ENCODE measurements at regions not wholly inside any gene's neighbourhood (a gene's known extent, or its start where the extent isn't known, plus 50 kb on each side); places are given as distances from the start of the nearest gene placed in this dataset.

DNA sequence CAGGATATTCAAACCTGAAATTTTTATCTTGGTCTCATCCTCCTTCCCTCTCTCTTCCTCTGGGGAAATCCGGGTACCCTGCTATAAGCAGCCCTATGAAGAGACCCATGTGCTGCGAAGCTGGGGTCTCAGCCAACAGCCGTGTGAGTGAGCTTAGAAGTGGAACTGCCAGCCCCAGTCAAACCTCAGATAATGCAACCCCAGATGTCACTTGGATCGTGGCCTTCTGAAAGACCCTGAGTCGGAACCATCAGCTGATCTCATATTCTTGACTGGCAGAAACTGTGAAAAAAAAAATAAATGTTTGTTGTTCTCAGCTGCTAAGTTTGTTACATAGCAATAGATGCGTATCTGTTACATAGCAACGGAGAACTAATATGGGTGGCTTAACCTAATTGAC lies 198.1 kb upstream of the NPY2R start:
- RAD21 ChIA-PET (ENCODE audit: low non-redundant PET in 1 of 2, low total read pairs in 2 of 2, uncharacterized antibody in 2 of 2, unreplicated experiment in 2 of 2), result no interaction called here

More for the DNA sequence above, 198.1 kb upstream of the NPY2R start:
- intact Hi-C loops (cut with micrococcal nuclease), result no loop called here
- BruUV-seq (replicated peaks), result no TSS peak
- DNase-seq (ENCODE audit: low read depth, low spot score), result no peak
- Histone ChIP-seq H3K9me2 (ENCODE audit: insufficient read depth) (no peaks in the 10 kb centered on the region), H3K4me1 (ENCODE audit: control insufficient read depth in 1 of 2, insufficient read depth in 2 of 2, low read length in 2 of 2) (peaks cover 0 to 5% of the 10 kb centered on the region in 2 experiments; a peak in 2 of 4 replicates), H3K9me3 (ENCODE audit: control insufficient read depth in 1 of 2, insufficient read depth in 1 of 2, low read depth in 1 of 2, low read length in 2 of 2) (no peaks in the 10 kb centered on the region), H3K4me2 (ENCODE audit: low read length) (no peak overlapping the region), H2AFZ (ENCODE audit: low read depth, low read length, poor library complexity, severe bottlenecking) (no peak overlapping the region), H3K27ac (ENCODE audit: low read depth, low read length) (no peak overlapping the region), H3K79me2 (ENCODE audit: insufficient read depth, low read length) (no peaks in the 10 kb centered on the region), H3K36me3 (ENCODE audit: control insufficient read depth in 1 of 2, insufficient read depth in 2 of 2, low read length in 2 of 2) (no peaks in the 10 kb centered on the region), H3K9ac (ENCODE audit: low read length) (no peak overlapping the region), H3K27me3 (ENCODE audit: insufficient read depth, low read length) (no peaks in the 10 kb centered on the region), H4K20me1 (ENCODE audit: insufficient read depth) (no peaks in the 10 kb centered on the region), H3K4me3 (replicated peaks in 1 of 2; ENCODE audit: low read depth in 1 of 2, low read length in 2 of 2) (no peak overlapping the region)
- ChIA-PET POLR2A (no interaction called here), CTCF (no interaction called here)
- TF ChIP-seq CEBPB (IDR thresholded peaks at IDR 0.05; ENCODE audit: low read depth), result no peak
- TF ChIP-seq, protein P1, sequence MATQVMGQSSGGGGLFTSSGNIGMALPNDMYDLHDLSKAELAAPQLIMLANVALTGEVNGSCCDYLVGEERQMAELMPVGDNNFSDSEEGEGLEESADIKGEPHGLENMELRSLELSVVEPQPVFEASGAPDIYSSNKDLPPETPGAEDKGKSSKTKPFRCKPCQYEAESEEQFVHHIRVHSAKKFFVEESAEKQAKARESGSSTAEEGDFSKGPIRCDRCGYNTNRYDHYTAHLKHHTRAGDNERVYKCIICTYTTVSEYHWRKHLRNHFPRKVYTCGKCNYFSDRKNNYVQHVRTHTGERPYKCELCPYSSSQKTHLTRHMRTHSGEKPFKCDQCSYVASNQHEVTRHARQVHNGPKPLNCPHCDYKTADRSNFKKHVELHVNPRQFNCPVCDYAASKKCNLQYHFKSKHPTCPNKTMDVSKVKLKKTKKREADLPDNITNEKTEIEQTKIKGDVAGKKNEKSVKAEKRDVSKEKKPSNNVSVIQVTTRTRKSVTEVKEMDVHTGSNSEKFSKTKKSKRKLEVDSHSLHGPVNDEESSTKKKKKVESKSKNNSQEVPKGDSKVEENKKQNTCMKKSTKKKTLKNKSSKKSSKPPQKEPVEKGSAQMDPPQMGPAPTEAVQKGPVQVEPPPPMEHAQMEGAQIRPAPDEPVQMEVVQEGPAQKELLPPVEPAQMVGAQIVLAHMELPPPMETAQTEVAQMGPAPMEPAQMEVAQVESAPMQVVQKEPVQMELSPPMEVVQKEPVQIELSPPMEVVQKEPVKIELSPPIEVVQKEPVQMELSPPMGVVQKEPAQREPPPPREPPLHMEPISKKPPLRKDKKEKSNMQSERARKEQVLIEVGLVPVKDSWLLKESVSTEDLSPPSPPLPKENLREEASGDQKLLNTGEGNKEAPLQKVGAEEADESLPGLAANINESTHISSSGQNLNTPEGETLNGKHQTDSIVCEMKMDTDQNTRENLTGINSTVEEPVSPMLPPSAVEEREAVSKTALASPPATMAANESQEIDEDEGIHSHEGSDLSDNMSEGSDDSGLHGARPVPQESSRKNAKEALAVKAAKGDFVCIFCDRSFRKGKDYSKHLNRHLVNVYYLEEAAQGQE (IDR thresholded peaks at IDR 0.05; ENCODE audit: low read depth), result no peak
- no peak for TF ChIP-seq JUND (IDR thresholded peaks at IDR 0.05)
- TF ChIP-seq FOSL1 (IDR thresholded peaks at IDR 0.05; ENCODE audit: low read depth), result no peak
- no peak for TF ChIP-seq EZH2phosphoT487 (IDR thresholded peaks at IDR 0.05; ENCODE audit: borderline replicate concordance)
- TF ChIP-seq, protein P2, sequence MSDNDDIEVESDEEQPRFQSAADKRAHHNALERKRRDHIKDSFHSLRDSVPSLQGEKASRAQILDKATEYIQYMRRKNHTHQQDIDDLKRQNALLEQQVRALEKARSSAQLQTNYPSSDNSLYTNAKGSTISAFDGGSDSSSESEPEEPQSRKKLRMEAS (IDR thresholded peaks at IDR 0.05), result no peak
- no peak for TF ChIP-seq TCF7L2 (IDR thresholded peaks at IDR 0.05; ENCODE audit: borderline replicate concordance, extremely low read depth, insufficient read depth, insufficient read length)
- no peak for TF ChIP-seq EZH2 (IDR thresholded peaks at IDR 0.05)
- no peak for ATAC-seq

Data from HCT116 (cell line).